Esophagus muscularis mucosa (tissue), 2 donors: ENCODE measurements at regions not wholly inside any gene's neighbourhood (a gene's known extent, or its start where the extent isn't known, plus 50 kb on each side); places are given as distances from the start of the nearest gene placed in this dataset.

Experiments
- POLR2A ChIP-seq: fragments of 450-650 bp; IDR thresholded peaks from one replicate; pipeline ENCODE4 v1.6.1; 2017; ENCODE audit warnings: antibody characterized with exemption, moderate library complexity, mild to moderate bottlenecking, low read depth
- POLR2AphosphoS5 ChIP-seq, 2 donors: sonication (generic); formaldehyde crosslinking; IDR thresholded peaks; one replicate each; pipeline ENCODE4 v1.6.1; 2017; ENCODE audit warnings: antibody characterized with exemption in 2 of 2

DNA sequence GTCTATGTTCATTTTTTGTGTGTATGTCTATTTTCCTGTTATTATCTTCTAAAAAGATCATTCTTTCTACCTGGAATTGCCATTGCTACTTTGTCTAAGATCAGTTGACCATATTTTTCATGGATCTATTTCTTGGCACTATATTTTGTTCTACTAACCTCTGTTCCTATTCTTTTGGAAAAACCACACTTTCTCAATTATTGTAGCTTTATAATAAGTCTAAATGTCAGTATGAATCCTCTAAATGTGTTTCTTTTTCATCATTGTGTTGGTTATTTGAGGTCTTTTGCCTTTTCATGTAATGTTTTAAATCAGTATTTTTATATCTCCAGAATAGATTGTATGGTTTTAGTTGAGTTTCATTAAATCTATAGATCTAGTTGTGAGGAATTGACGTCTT lies 798.3 kb downstream of the FAT4 start:
- no peak for TF ChIP-seq POLR2A
- no peak for TF ChIP-seq POLR2AphosphoS5 (IDR thresholded peaks at IDR 0.05)
